Muscle layer of duodenum (tissue), 2 donors: ENCODE measurements at regions not wholly inside any gene's neighbourhood (a gene's known extent, or its start where the extent isn't known, plus 50 kb on each side); places are given as distances from the start of the nearest gene placed in this dataset.

ENCODE experiments used
- H3K27ac ChIP-seq: one replicate; pipeline ENCODE4 v1.7.0; 2013; ENCODE audit warnings: mild to moderate bottlenecking, low read length
- H3K27me3 ChIP-seq: one replicate; pipeline ENCODE4 v1.7.0; 2013; ENCODE audit warnings: low read depth, mild to moderate bottlenecking, control low read depth, low read length
- H3K36me3 ChIP-seq, 2 donors: one replicate each; pipeline ENCODE4 v1.7.0; 2013; ENCODE audit warnings: low read length in 2 of 2, control low read depth in 1 of 2, mild to moderate bottlenecking in 1 of 2; ENCODE audit not compliant: insufficient read depth in 2 of 2, control insufficient read depth in 1 of 2
- H3K4me1 ChIP-seq, 2 donors: one replicate each; pipeline ENCODE4 v1.7.0; 2013; ENCODE audit warnings: low read length in 2 of 2, mild to moderate bottlenecking in 2 of 2, control low read depth in 1 of 2, moderate library complexity in 1 of 2; ENCODE audit not compliant: insufficient read depth in 2 of 2, control insufficient read depth in 1 of 2
- H3K4me3 ChIP-seq, 2 donors: one replicate each; pipeline ENCODE4 v1.7.0; 2013; ENCODE audit warnings: low read length in 2 of 2, low read depth in 1 of 2, mild to moderate bottlenecking in 1 of 2
- H3K9me3 ChIP-seq, 2 donors: one replicate each; pipeline ENCODE4 v1.7.0; 2013; ENCODE audit warnings: low read length in 2 of 2, control low read depth in 1 of 2, mild to moderate bottlenecking in 1 of 2; ENCODE audit not compliant: control insufficient read depth in 1 of 2
- donor health status: healthy.

DNA sequence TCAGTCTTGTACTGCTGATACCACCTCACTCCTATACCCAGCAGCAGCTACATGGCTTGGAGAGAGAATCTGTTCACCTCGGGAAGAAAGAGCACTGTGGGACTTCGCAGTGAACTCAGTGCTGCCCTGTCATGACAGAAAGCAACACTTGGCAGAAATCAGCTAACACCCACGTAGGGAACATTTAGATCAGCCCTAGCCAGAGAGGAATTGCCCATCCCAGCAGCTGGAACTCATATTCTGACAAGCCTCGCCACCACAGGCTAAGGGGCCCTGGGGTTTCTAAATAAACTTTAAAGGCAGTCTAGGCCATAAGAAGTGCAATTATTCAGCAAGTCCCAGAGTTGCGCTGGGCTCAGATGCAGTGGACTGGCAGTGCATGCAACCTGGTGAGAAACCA is 1266.8 kb downstream of the GRIK2 start:
- H3K4me1 ChIP-seq = no peaks in the 10 kb centered on the region
- H3K36me3 ChIP-seq = no peaks in the 10 kb centered on the region
- no peak overlapping the region for H3K4me3 ChIP-seq
- H3K27ac ChIP-seq = no peak overlapping the region
- H3K27me3 ChIP-seq = no peaks in the 10 kb centered on the region
- no peaks in the 10 kb centered on the region for H3K9me3 ChIP-seq

DNA sequence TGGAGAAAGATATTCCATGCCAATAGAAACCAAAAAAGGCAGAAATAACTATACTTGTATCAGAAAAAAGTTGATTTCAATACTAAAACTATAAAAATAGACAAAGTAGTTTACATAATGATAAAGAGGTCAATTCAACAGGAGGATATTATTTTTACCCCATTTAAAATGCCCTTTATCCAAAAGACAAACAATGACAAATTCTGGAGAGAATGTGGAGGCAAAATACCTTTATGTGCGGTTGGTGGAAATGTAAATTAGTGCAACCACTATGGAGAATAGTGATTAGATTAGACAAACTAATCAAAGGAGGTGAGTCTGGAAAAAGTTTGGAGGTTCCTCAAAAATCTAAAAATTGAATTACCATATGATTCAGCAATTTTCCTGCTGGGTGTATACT is 1262.3 kb downstream of the GRIK2 start:
- Histone ChIP-seq H3K27me3 (no peaks in the 10 kb centered on the region), H3K9me3 (no peaks in the 10 kb centered on the region), H3K36me3 (no peaks in the 10 kb centered on the region), H3K4me1 (no peaks in the 10 kb centered on the region), H3K27ac (no peak overlapping the region), H3K4me3 (no peak overlapping the region)

DNA sequence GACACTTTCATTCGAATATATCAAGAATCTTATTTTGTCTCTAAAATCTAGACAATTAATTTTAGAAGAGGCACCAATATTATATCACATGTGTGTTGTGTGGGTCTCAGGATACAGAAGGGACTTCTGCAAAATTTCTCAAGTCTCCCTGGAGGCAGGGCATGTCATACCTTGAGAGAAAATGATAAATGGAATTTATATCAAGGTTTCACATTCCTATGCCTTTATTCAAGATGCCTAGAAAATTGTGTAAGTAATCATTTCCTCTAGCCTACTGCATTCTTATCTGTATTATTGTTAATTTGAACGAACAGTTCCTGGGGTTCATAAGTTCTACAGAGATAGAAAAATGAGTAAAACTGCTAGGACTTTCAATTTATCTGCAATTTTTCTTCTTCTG is 1247.9 kb downstream of the GRIK2 start:
- H3K27me3 ChIP-seq = no peaks in the 10 kb centered on the region
- H3K4me1 ChIP-seq = no peaks in the 10 kb centered on the region
- no peak overlapping the region for H3K4me3 ChIP-seq
- no peaks in the 10 kb centered on the region for H3K36me3 ChIP-seq
- H3K27ac ChIP-seq = no peak overlapping the region
- H3K9me3 ChIP-seq = peaks cover 0 to 12% of the 10 kb centered on the region in 2 donors

DNA sequence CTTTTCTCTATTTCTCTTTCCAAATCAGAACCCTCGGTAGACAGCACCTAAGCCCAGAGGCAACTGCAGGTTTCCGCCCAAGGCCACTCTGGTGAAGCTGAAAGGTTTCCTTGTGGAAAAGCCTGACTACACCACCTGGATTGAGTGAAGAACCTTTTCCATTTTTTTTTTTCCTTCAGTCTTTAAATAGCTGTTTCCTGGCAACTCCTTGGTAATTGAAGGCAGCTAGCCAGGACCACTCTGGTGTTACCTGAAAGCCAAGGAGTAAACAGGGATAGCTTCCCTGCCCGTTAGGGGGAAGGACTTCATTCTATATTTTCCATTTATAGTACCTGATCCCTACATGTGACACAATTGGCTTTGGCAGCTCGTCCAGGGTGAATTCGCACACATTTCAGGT is 1238.4 kb downstream of the GRIK2 start:
- no peak overlapping the region for H3K27ac ChIP-seq
- no peak overlapping the region for H3K4me3 ChIP-seq
- peaks cover 0 to under 1% of the 10 kb centered on the region in 2 donors for H3K9me3 ChIP-seq
- no peaks in the 10 kb centered on the region for H3K4me1 ChIP-seq
- no peaks in the 10 kb centered on the region for H3K36me3 ChIP-seq
- no peaks in the 10 kb centered on the region for H3K27me3 ChIP-seq

DNA sequence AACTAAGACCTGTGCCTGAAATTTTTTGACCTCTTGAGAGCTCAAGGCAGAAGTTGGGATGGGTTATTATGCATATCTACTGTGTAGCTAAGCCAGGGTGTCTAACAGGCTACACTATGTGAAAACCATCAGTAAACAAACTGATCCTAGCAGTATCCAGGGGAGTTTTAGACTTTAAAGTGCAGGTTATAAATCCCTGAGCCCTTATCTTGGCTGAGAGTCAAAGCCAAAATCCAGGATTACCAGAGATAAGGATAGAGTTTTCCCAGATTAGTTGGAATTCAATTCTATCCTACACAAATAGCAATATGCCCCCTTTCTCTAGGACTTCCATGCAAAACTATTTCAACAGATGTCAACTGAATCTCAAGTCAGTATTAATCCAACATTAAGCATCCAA is 1229.7 kb downstream of the GRIK2 start:
- no peaks in the 10 kb centered on the region for H3K9me3 ChIP-seq
- H3K27ac ChIP-seq = no peak overlapping the region
- H3K27me3 ChIP-seq = no peaks in the 10 kb centered on the region
- H3K4me3 ChIP-seq = no peak overlapping the region
- no peaks in the 10 kb centered on the region for H3K36me3 ChIP-seq
- H3K4me1 ChIP-seq = no peaks in the 10 kb centered on the region

DNA sequence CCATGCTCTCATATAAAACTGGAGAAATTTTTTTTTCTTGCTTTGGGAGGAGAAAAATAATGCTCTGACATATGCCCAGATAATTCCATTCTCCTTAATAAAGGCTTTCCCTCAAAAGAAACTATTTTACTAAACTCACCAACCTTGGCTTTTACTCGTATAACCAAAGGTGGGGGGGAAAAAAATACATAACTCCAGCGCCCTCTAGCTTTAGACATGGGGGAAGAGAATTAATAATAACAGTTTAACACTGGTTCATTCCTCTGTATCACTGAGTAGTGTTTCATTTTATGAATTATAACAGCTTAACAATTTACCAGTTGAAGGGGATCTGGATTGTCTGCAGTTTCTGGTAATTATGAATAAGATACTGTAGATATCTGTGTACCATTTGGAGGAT is 1226.1 kb downstream of the GRIK2 start:
- Histone ChIP-seq H3K36me3 (no peaks in the 10 kb centered on the region), H3K27ac (no peak overlapping the region), H3K4me3 (no peak overlapping the region), H3K4me1 (no peaks in the 10 kb centered on the region), H3K9me3 (no peaks in the 10 kb centered on the region), H3K27me3 (no peaks in the 10 kb centered on the region)

DNA sequence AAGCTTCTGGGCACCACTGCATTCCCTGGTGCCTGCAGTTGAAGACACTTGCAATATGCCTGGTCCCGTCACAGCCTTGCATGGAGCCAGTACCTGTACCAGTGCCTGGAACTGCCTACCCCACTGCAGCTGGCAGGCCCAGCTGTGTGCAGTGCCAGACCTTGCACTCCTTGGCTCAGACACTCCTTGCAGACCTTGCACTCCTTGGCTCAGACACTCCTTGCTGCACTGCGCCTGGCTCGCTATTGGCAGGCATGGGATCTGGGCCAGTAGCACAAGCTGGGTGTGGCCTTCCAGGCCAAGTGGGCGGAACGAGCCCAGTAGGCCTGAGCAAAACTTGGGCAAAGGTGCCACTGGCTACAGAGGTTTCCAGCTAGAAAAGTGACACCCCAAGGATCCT is 1189.1 kb downstream of the GRIK2 start:
- Histone ChIP-seq H3K27me3 (no peaks in the 10 kb centered on the region), H3K4me1 (no peaks in the 10 kb centered on the region), H3K27ac (no peak overlapping the region), H3K4me3 (no peak overlapping the region), H3K36me3 (no peaks in the 10 kb centered on the region), H3K9me3 (peaks cover 0 to 7% of the 10 kb centered on the region in 2 donors)

DNA sequence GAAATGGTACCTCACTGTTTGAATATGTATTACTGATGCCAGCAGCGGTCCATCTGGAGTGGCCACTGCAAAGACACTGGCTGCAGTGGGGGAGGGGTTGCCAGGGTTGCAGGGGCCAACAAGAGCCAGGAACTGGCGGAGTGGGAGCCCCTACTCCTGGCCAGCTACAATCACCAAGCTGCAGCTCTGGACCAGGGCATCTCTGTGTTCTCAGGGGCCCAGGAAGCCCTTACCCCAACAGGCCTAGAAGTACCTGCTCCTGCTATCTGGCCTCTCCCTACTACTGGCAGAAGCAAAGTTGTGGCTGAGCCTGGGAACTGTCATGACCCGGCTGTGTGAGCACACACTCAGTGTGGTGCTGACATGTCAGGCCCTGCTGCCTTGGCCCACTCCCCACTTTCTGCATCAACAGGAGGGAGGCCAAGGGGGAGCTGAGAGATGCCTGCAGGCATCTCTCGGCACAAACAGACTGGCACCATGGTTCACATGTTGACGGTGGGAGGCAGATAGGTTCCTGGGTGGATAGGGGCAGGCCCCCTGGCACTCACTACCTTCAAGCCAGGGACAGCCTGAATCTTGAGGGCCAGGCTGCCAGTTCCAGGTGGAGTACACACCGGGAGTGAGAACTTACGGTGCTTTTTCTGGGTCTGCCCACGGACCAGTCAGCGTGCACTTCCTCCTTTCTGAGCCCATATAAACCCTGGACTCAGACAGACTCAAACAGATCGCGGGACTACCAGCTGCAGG is 1188.0 kb downstream of the GRIK2 start:
- peaks cover 0 to 7% of the 10 kb centered on the region in 2 donors for H3K9me3 ChIP-seq
- H3K4me3 ChIP-seq = no peak overlapping the region
- no peaks in the 10 kb centered on the region for H3K36me3 ChIP-seq
- no peaks in the 10 kb centered on the region for H3K27me3 ChIP-seq
- H3K4me1 ChIP-seq = no peaks in the 10 kb centered on the region
- H3K27ac ChIP-seq = no peak overlapping the region

DNA sequence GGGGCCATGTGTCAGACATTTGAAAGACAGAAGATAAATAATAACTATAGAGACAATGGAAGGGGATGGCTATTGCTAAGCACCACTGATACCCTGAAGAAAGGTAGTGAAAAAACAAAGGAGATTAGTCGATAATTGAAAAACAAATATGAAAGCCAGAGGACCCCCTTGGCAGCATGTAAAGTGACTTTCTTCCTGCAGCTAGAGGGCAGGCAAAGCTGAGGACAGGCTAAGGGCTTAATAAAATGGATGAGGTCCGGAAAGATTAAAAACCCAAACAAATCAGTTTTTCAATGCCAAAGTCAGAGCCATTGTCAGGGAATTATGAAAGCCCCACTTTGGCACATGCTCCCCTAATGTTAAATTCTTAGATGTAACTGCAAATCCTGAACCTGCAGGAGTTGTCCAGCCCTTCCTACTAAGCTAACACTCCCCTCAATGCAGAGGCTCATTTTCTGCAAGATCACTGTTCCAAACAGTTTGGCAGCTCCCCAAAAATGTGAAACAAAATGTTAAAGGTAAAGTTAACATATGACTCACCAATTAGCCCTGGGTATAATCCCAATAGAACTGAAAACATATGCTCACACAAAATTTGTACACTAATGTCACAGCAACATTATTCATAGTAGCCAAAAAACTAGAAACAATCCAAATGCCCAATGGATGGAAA is 1177.9 kb downstream of the GRIK2 start:
- Histone ChIP-seq H3K4me1 (no peaks in the 10 kb centered on the region), H3K36me3 (no peaks in the 10 kb centered on the region), H3K4me3 (no peak overlapping the region), H3K9me3 (no peaks in the 10 kb centered on the region), H3K27ac (no peak overlapping the region), H3K27me3 (no peaks in the 10 kb centered on the region)

DNA sequence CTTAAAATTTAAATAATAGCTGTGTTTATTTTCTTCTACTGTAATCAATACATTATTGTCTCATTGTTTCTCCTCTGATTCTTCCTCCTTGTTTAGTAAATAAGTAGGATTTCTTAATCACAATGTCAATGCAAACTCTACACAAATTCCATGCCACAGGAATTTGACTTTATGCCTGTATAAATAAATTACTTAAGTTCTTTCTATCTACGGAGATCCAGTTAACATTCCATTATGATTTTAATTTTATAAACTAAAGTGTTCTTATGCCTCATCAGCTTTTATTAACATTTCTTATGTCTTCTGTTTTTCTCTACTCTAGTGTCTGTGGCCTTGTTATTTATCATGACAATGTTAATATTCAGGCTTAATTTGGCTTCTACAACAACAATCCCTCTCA is 1169.2 kb downstream of the GRIK2 start:
- Histone ChIP-seq H3K9me3 (peaks cover 0 to 3% of the 10 kb centered on the region in 2 donors), H3K4me3 (no peak overlapping the region), H3K4me1 (no peaks in the 10 kb centered on the region), H3K27me3 (no peaks in the 10 kb centered on the region), H3K36me3 (no peaks in the 10 kb centered on the region), H3K27ac (no peak overlapping the region)

DNA sequence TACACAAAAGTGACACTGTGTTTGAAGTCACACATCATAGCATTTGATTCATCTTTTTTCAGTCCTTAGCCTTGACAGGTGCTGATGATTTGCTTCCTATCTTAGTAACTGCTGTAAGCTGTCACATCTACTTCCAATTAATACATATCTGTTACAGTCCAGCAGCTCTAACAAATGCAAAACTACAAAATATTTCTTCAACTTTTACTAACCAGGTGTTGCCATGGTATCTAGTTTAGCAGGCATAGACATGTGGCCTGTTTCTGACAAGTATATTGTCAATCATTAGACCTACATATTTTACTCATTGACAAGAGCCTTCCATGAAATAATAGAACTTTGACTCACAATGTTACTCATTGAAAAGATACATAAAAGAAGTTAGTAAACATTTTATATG is 1159.7 kb downstream of the GRIK2 start:
- no peaks in the 10 kb centered on the region for H3K4me1 ChIP-seq
- no peaks in the 10 kb centered on the region for H3K27me3 ChIP-seq
- H3K27ac ChIP-seq = no peak overlapping the region
- no peak overlapping the region for H3K4me3 ChIP-seq
- no peaks in the 10 kb centered on the region for H3K9me3 ChIP-seq
- H3K36me3 ChIP-seq = no peaks in the 10 kb centered on the region
